Lower leg skin (tissue), 3 donors: ENCODE measurements at regions not wholly inside any gene's neighbourhood (a gene's known extent, or its start where the extent isn't known, plus 50 kb on each side); places are given as distances from the start of the nearest gene placed in this dataset.

Experiments used
- POLR2A ChIP-seq, 2 donors: fragments of 450-650 bp; IDR thresholded peaks; one replicate each; pipeline ENCODE4 v1.6.1; 2016 to 2017; ENCODE audit warnings: antibody characterized with exemption in 2 of 2, mild to moderate bottlenecking in 1 of 2, moderate library complexity in 1 of 2
- TF ChIP-seq, protein P1 (sequence below), 3 donors: fragments of 450-650 bp; IDR thresholded peaks; one replicate each; pipeline ENCODE4 v1.5.1; 2016; ENCODE audit warnings: antibody characterized with exemption in 3 of 3, mild to moderate bottlenecking in 3 of 3, moderate library complexity in 2 of 3

GRCh38 chr13:62613819-62614218 lies 1198.2 kb upstream of the PCDH20 start:
- TF ChIP-seq, protein P1, sequence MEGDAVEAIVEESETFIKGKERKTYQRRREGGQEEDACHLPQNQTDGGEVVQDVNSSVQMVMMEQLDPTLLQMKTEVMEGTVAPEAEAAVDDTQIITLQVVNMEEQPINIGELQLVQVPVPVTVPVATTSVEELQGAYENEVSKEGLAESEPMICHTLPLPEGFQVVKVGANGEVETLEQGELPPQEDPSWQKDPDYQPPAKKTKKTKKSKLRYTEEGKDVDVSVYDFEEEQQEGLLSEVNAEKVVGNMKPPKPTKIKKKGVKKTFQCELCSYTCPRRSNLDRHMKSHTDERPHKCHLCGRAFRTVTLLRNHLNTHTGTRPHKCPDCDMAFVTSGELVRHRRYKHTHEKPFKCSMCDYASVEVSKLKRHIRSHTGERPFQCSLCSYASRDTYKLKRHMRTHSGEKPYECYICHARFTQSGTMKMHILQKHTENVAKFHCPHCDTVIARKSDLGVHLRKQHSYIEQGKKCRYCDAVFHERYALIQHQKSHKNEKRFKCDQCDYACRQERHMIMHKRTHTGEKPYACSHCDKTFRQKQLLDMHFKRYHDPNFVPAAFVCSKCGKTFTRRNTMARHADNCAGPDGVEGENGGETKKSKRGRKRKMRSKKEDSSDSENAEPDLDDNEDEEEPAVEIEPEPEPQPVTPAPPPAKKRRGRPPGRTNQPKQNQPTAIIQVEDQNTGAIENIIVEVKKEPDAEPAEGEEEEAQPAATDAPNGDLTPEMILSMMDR (IDR thresholded peaks at IDR 0.05): no peak
- no peak for TF ChIP-seq POLR2A (IDR thresholded peaks at IDR 0.05)
